ENCODE measurements at regions not wholly inside any gene's neighbourhood (a gene's known extent, or its start where the extent isn't known, plus 50 kb on each side); places are given as distances from the start of the nearest gene placed in this dataset.

DNA sequence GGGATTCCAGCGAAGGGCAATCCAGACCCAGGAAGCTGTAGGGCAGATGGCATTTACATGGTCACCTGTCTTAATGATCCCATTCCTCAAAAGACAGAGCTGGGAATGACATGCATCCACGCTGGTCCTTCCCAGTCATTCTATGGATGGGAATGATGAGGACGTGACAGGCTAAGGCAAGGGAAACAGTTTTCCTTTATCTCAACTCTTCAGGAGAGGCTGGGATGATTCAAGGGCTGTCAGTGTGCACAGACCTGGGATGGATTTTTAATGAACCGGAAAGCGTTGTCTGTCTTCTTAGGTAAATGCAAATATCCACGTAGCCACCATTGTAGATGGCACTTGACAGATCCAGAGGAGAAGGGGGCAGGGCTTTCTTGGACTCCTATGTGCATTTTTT is 483.2 kb upstream of the EEF2KMT start:
- TF ChIP-seq, protein P1, sequence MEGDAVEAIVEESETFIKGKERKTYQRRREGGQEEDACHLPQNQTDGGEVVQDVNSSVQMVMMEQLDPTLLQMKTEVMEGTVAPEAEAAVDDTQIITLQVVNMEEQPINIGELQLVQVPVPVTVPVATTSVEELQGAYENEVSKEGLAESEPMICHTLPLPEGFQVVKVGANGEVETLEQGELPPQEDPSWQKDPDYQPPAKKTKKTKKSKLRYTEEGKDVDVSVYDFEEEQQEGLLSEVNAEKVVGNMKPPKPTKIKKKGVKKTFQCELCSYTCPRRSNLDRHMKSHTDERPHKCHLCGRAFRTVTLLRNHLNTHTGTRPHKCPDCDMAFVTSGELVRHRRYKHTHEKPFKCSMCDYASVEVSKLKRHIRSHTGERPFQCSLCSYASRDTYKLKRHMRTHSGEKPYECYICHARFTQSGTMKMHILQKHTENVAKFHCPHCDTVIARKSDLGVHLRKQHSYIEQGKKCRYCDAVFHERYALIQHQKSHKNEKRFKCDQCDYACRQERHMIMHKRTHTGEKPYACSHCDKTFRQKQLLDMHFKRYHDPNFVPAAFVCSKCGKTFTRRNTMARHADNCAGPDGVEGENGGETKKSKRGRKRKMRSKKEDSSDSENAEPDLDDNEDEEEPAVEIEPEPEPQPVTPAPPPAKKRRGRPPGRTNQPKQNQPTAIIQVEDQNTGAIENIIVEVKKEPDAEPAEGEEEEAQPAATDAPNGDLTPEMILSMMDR (IDR thresholded peaks at IDR 0.05; ENCODE audit: insufficient read depth, missing control alignments) = no peak
- DNase-seq (ENCODE audit: insufficient read length, low spot score) (no peak), FAIRE-seq (no peak)

DNA sequence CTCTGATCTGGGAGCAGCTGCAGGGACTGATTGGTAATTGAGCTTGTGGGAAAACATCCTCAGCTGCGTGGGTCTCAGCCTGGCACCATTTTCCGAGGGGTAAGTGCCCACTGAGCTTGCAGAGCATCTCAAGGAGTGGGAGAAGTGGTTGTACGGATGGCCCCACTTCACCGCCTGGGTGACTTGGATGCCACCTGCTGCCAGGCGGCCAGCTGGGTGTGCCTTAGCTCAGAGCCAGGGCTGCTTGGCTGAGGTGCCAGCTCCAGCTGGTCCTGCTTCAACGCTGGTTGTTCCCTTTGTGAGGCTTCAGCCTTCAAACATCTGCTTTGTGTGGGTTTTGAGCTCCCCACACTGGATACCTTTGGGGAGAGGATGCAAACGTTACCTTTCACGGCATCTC is 482.7 kb upstream of the EEF2KMT start:
- TF ChIP-seq, protein P1 (IDR thresholded peaks at IDR 0.05; ENCODE audit: insufficient read depth, missing control alignments) = no peak
- FAIRE-seq (no peak), DNase-seq (ENCODE audit: insufficient read length, low spot score) (no peak)

DNA sequence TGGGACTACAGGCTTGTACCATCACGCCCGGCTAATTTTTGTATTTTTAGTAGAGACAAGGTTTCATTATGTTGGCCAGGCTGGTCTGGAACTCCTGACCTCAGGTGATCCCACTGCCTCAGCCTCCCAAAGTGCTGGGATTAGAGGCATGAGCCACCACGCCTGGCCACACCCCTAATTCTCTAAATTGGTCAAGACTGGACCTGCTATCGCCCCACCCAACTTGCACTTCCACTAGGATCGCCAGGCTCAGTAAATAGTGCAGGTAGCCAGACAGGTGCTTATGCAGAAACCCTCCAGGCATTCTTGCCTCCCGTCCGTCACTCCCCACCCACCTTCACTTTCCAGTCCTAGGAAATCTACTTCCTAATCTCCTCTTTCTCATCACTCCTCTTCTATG is 481.4 kb upstream of the EEF2KMT start:
- TF ChIP-seq, protein P1 (IDR thresholded peaks at IDR 0.05; ENCODE audit: insufficient read depth, missing control alignments) = no peak
- FAIRE-seq (no peak), DNase-seq (ENCODE audit: insufficient read length, low spot score) (no peak)

DNA sequence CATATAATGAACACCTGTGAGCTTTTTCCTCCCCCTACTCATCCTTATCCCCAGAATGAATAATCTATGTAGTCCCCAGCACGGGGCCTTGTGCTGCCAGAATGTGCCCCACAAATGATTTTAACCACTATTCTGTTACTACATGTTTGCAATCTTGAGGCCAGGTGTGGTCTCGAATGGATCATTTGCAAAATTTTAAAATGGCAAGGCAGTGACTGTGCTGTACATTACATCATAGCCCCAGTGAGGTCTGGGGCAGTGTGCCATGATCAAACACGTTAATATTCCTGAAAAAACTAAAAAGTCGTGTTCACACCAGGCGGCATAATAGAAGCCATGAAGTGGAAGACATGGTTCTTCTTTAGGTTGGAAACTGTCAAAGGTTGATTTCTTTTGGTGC is 479.9 kb upstream of the EEF2KMT start:
- FAIRE-seq = no peak
- DNase-seq (ENCODE audit: insufficient read length, low spot score) = no peak
- TF ChIP-seq, protein P1 (IDR thresholded peaks at IDR 0.05; ENCODE audit: insufficient read depth, missing control alignments) = no peak

DNA sequence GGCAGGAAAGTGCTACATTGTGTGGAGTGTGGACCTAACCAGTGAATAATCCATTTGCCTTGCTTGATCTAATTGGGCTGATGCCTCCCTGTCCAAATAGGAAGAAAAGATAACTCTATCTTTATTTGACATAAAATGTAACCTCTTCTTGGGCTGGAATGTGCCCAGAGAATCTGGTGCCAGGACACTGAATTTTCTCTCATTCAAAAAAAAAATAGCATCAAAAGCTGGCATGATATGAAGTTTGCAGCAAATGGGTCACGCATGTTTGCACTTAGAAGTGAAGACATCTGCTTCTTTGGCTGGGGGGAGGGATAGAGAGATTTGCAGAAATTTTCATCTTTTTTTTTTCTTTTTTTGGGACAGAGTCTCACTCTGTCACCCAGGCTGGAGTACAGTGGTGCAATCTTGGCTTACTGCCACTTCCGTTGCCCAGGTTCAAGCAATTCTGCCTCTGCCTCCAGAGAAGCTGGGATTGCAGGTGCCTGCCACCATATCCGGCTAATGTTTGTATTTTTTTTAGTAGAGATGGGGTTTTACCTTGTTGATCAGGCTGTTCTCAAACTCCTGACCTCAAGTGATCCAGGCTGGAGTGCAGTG is 478.2 kb upstream of the EEF2KMT start:
- FAIRE-seq = no peak
- TF ChIP-seq, protein P1 (IDR thresholded peaks at IDR 0.05; ENCODE audit: insufficient read depth, missing control alignments) = no peak

DNA sequence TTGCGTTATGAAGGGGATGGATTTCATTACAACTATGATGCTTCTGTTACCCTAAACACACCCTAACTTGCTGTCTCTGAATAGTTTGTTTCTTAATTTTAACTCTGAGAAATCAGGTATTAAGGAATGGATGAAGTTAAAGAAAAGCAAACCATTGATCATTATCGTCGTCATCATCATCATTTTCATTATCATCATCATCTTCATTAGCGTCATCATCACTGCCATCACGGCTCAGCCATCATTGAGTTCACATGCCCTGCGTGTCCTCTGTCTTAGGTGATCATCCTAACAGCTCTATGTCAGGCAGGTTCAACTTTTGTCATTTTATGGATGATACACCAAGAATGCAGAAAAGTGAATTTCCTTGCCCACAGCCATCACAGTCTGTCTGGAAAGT is 477.5 kb upstream of the EEF2KMT start:
- no peak for DNase-seq (ENCODE audit: insufficient read length, low spot score)
- TF ChIP-seq, protein P1 (IDR thresholded peaks at IDR 0.05; ENCODE audit: insufficient read depth, missing control alignments) = no peak
- no peak for FAIRE-seq

More for the DNA sequence above, 478.2 kb upstream of the EEF2KMT start:
- no peak for DNase-seq (ENCODE audit: insufficient read length, low spot score)

DNA sequence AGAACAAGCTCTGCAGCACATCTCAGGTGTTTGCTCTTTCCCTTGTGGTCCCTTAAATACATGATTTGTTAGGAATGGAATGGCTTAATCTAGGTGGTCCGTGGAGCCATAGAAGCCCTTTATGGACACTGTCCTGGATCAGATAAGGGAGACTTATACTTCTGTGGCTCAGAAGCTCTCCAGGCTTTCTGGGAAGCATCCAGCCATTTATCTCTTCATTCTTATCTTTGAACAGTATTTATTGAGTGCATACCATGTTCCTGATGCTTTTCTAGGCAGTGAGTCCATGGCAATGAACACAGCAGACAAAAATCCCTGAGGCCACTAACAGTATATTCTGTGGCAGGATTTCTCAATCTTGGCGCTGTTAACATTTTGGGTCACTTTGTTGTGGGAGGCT is 474.5 kb upstream of the EEF2KMT start:
- DNase-seq (ENCODE audit: insufficient read length, low spot score) (no peak), FAIRE-seq (no peak)
- TF ChIP-seq, protein P1 (IDR thresholded peaks at IDR 0.05; ENCODE audit: insufficient read depth, missing control alignments) = no peak
